CD4-positive, alpha-beta memory T cell (primary cell): ENCODE measurements at regions not wholly inside any gene's neighbourhood (a gene's known extent, or its start where the extent isn't known, plus 50 kb on each side); places are given as distances from the start of the nearest gene placed in this dataset.

Experiments
- CTCF ChIA-PET: fragments of 350-600 bp; sonication (Branson Sonifier 250); formaldehyde crosslinking; loops from one replicate; lab custom pipeline; 2021; ENCODE audit warnings: inconsistent platforms; ENCODE audit not compliant: partially characterized antibody; lab: Charles Lee
- POLR2A ChIA-PET: fragments of 350-600 bp; sonication (Branson Sonifier 250); formaldehyde crosslinking; loops from one replicate; lab custom pipeline; 2021; ENCODE audit not compliant: partially characterized antibody; lab: Charles Lee
- DNase-seq, 5 donors: peaks; one replicate each; pipeline versions ENCODE4 v3.0.0 to v3.0.0-alpha.2; 2020 to 2022; ENCODE audit warnings: mixed read lengths in 1 of 5
- H3K27ac ChIP-seq: one replicate; pipeline ENCODE4 v1.7.0; 2013; ENCODE audit warnings: low read depth, low read length
- H3K27me3 ChIP-seq: 2 replicates; pipeline ENCODE4 v1.7.0; 2013; ENCODE audit warnings: mild to moderate bottlenecking, low read length, moderate library complexity; ENCODE audit not compliant: insufficient read depth
- H3K36me3 ChIP-seq: 2 replicates; pipeline ENCODE4 v1.7.0; 2013; ENCODE audit warnings: mild to moderate bottlenecking, low read length, moderate library complexity; ENCODE audit not compliant: insufficient read depth
- H3K4me1 ChIP-seq: 2 replicates; pipeline ENCODE4 v1.7.0; 2013; ENCODE audit warnings: mild to moderate bottlenecking, low read length, moderate library complexity; ENCODE audit not compliant: insufficient read depth
- H3K4me3 ChIP-seq, 2 donors: one replicate each; pipeline ENCODE4 v1.7.0; 2013; ENCODE audit warnings: low read length in 2 of 2, mild to moderate bottlenecking in 1 of 2
- H3K9me3 ChIP-seq, 2 donors: one replicate each; pipeline ENCODE4 v1.7.0; 2013; ENCODE audit warnings: low read length in 2 of 2, control low read depth in 1 of 2; ENCODE audit not compliant: control insufficient read depth in 1 of 2
- H3K27ac Mint-ChIP-seq, 7 donors: one replicate each; pipeline ENCODE4 v1.8.0; 2020 to 2021; ENCODE audit warnings: mixed read lengths in 7 of 7, mild to moderate bottlenecking in 6 of 7, inconsistent platforms in 3 of 7, moderate library complexity in 3 of 7
- H3K27me3 Mint-ChIP-seq, 2 donors: one replicate each; pipeline ENCODE4 v1.8.0; 2020 to 2021; ENCODE audit warnings: mixed read lengths in 2 of 2
- H3K36me3 Mint-ChIP-seq, 2 donors: one replicate each; pipeline ENCODE4 v1.8.0; 2020 to 2021; ENCODE audit warnings: mixed read lengths in 2 of 2, inconsistent platforms in 1 of 2, mild to moderate bottlenecking in 1 of 2
- H3K4me1 Mint-ChIP-seq, 4 donors: one replicate each; pipeline ENCODE4 v1.8.0; 2020 to 2021; ENCODE audit warnings: mixed read lengths in 4 of 4, mild to moderate bottlenecking in 1 of 4
- H3K4me3 Mint-ChIP-seq, 8 donors: one replicate each; pipeline ENCODE4 v1.8.0; 2020 to 2021; ENCODE audit warnings: mixed read lengths in 8 of 8, mild to moderate bottlenecking in 7 of 8, moderate library complexity in 6 of 8, inconsistent platforms in 3 of 8
- H3K9me3 Mint-ChIP-seq, 8 donors: one replicate each; pipeline ENCODE4 v1.8.0; 2020 to 2021; ENCODE audit warnings: mixed read lengths in 8 of 8, mild to moderate bottlenecking in 5 of 8, inconsistent platforms in 3 of 8, moderate library complexity in 1 of 8
- intact Hi-C: fragments of 100-400 bp; cut with micrococcal nuclease; formaldehyde crosslinking; loops from one replicate; pipeline ENCODE4 v1.15.1; 2023

- Histone ChIP-seq H3K36me3 (no peaks in the 10 kb centered on the region), H3K27me3 (no peaks in the 10 kb centered on the region), H3K4me3 (no peak overlapping the region), H3K4me1 (no peaks in the 10 kb centered on the region), H3K9me3 (no peaks in the 10 kb centered on the region), H3K27ac (no peak overlapping the region)
- peaks cover 0 to 1% of the 10 kb centered on the region in 2 donors for H3K27me3 Mint-ChIP-seq
- ChIA-PET CTCF (no interaction called here), POLR2A (no interaction called here)
- H3K4me3 Mint-ChIP-seq: no peak overlapping the region
- H3K9me3 Mint-ChIP-seq: peaks cover 0 to 10% (median 3%) of the 10 kb centered on the region in 8 donors
- no peaks in the 10 kb centered on the region for H3K4me1 Mint-ChIP-seq
- intact Hi-C loops: no loop called here
- no peak for DNase-seq
- no peak overlapping the region for H3K27ac Mint-ChIP-seq
- no peaks in the 10 kb centered on the region for H3K36me3 Mint-ChIP-seq
Measured at GRCh38 chr4:23036921-23037495, 344.3 kb downstream of the GBA3 start.

GRCh38 chr4:23036503-23036902 is 343.8 kb downstream of the GBA3 start:
- DNase-seq: no peak
- Mint-ChIP-seq H3K4me1 (no peaks in the 10 kb centered on the region), H3K27ac (no peak overlapping the region), H3K27me3 (peaks cover 0 to 1% of the 10 kb centered on the region in 2 donors), H3K9me3 (peaks cover 0 to 10% (median 3%) of the 10 kb centered on the region in 8 donors), H3K4me3 (no peak overlapping the region), H3K36me3 (no peaks in the 10 kb centered on the region)
- H3K27ac ChIP-seq: no peak overlapping the region
- H3K4me3 ChIP-seq: no peak overlapping the region
- H3K27me3 ChIP-seq: no peaks in the 10 kb centered on the region
- CTCF ChIA-PET: no interaction called here
- no peaks in the 10 kb centered on the region for H3K36me3 ChIP-seq
- H3K4me1 ChIP-seq: no peaks in the 10 kb centered on the region
- no peaks in the 10 kb centered on the region for H3K9me3 ChIP-seq
- intact Hi-C loops: no loop called here
- POLR2A ChIA-PET: no interaction called here

- POLR2A ChIA-PET: no interaction called here
- Histone ChIP-seq H3K4me3 (no peak overlapping the region), H3K27ac (no peak overlapping the region), H3K27me3 (no peaks in the 10 kb centered on the region), H3K36me3 (no peaks in the 10 kb centered on the region), H3K4me1 (no peaks in the 10 kb centered on the region), H3K9me3 (no peaks in the 10 kb centered on the region)
- CTCF ChIA-PET: no interaction called here
- Mint-ChIP-seq H3K27ac (no peak overlapping the region), H3K27me3 (peaks cover 0 to 1% of the 10 kb centered on the region in 2 donors), H3K4me1 (no peaks in the 10 kb centered on the region), H3K4me3 (no peak overlapping the region), H3K36me3 (no peaks in the 10 kb centered on the region), H3K9me3 (peaks cover 0 to 10% (median 3%) of the 10 kb centered on the region in 8 donors)
- intact Hi-C loops: no loop called here
- no peak for DNase-seq
Measured at GRCh38 chr4:23035521-23036056, 342.9 kb downstream of the GBA3 start.

- H3K27ac ChIP-seq: no peak overlapping the region
- H3K4me1 ChIP-seq: no peaks in the 10 kb centered on the region
- H3K27me3 ChIP-seq: no peaks in the 10 kb centered on the region
- no peaks in the 10 kb centered on the region for H3K9me3 ChIP-seq
- Mint-ChIP-seq H3K27me3 (peaks cover 0 to 1% of the 10 kb centered on the region in 2 donors), H3K4me3 (no peak overlapping the region), H3K27ac (no peak overlapping the region), H3K9me3 (peaks cover 0 to 10% (median 1%) of the 10 kb centered on the region in 8 donors), H3K4me1 (no peaks in the 10 kb centered on the region), H3K36me3 (no peaks in the 10 kb centered on the region)
- ChIA-PET POLR2A (no interaction called here), CTCF (no interaction called here)
- no peak overlapping the region for H3K4me3 ChIP-seq
- intact Hi-C loops: no loop called here
- H3K36me3 ChIP-seq: no peaks in the 10 kb centered on the region
- DNase-seq: no peak
Measured at GRCh38 chr4:23034731-23035130, 342.0 kb downstream of the GBA3 start.

GRCh38 chr4:23033796-23034195 is 341.1 kb downstream of the GBA3 start:
- Histone ChIP-seq H3K27me3 (no peaks in the 10 kb centered on the region), H3K9me3 (no peaks in the 10 kb centered on the region), H3K4me3 (no peak overlapping the region), H3K27ac (no peak overlapping the region), H3K36me3 (no peaks in the 10 kb centered on the region), H3K4me1 (no peaks in the 10 kb centered on the region)
- no peaks in the 10 kb centered on the region for H3K36me3 Mint-ChIP-seq
- H3K9me3 Mint-ChIP-seq: peaks cover 0 to 10% (median 0%) of the 10 kb centered on the region in 8 donors
- ChIA-PET CTCF (no interaction called here), POLR2A (no interaction called here)
- H3K4me3 Mint-ChIP-seq: no peak overlapping the region
- H3K4me1 Mint-ChIP-seq: no peaks in the 10 kb centered on the region
- intact Hi-C loops: no loop called here
- no peak overlapping the region for H3K27ac Mint-ChIP-seq
- peaks cover 0 to 1% of the 10 kb centered on the region in 2 donors for H3K27me3 Mint-ChIP-seq
- no peak for DNase-seq

- Mint-ChIP-seq H3K4me1 (no peaks in the 10 kb centered on the region), H3K36me3 (no peaks in the 10 kb centered on the region), H3K27me3 (peaks cover 0 to 1% of the 10 kb centered on the region in 2 donors), H3K9me3 (peaks cover 0 to 7% (median 3%) of the 10 kb centered on the region in 8 donors), H3K27ac (no peak overlapping the region), H3K4me3 (no peak overlapping the region)
- intact Hi-C loops: no loop called here
- H3K9me3 ChIP-seq: no peaks in the 10 kb centered on the region
- ChIA-PET POLR2A (no interaction called here), CTCF (no interaction called here)
- no peak overlapping the region for H3K27ac ChIP-seq
- no peaks in the 10 kb centered on the region for H3K4me1 ChIP-seq
- DNase-seq: no peak
- no peaks in the 10 kb centered on the region for H3K36me3 ChIP-seq
- H3K27me3 ChIP-seq: no peaks in the 10 kb centered on the region
- no peak overlapping the region for H3K4me3 ChIP-seq
Measured at GRCh38 chr4:23028875-23029274, 336.1 kb downstream of the GBA3 start.

- POLR2A ChIA-PET: no interaction called here
- H3K4me3 ChIP-seq: no peak overlapping the region
- Mint-ChIP-seq H3K36me3 (no peaks in the 10 kb centered on the region), H3K27ac (no peak overlapping the region), H3K4me1 (no peaks in the 10 kb centered on the region), H3K9me3 (peaks cover 1 to 12% (median 3%) of the 10 kb centered on the region in 8 donors), H3K4me3 (no peak overlapping the region), H3K27me3 (no peaks in the 10 kb centered on the region)
- H3K9me3 ChIP-seq: no peaks in the 10 kb centered on the region
- H3K27me3 ChIP-seq: no peaks in the 10 kb centered on the region
- no peaks in the 10 kb centered on the region for H3K36me3 ChIP-seq
- no peak overlapping the region for H3K27ac ChIP-seq
- no peaks in the 10 kb centered on the region for H3K4me1 ChIP-seq
- intact Hi-C loops: no loop called here
- CTCF ChIA-PET: no interaction called here
- DNase-seq: no peak
Measured at GRCh38 chr4:23023666-23024065, 330.9 kb downstream of the GBA3 start.
